Neural cell (in vitro differentiated cells): ENCODE measurements at regions not wholly inside any gene's neighbourhood (a gene's known extent, or its start where the extent isn't known, plus 50 kb on each side); places are given as distances from the start of the nearest gene placed in this dataset.

Source experiments
- H2AFZ ChIP-seq: fragments of 200-600, 300-800 bp; sonication (generic), shearing (Covaris generic); 2 replicates; pipeline ENCODE4 v1.6.0; 2014; ENCODE audit warnings: low read depth, mild to moderate bottlenecking, antibody characterized with exemption, low read length, moderate library complexity
- H3F3A ChIP-seq: fragments of 200-600 bp; shearing (Covaris generic); 2 replicates; pipeline ENCODE4 v1.6.1; 2016; ENCODE audit warnings: mild to moderate bottlenecking, moderate library complexity, mixed read lengths, antibody characterized with exemption, low read length; ENCODE audit not compliant: insufficient read depth, poor library complexity, severe bottlenecking
- H3K27ac ChIP-seq: fragments of 200-600, 300-800 bp; sonication (generic), shearing (Covaris generic); 2 replicates; pipeline ENCODE4 v1.5.1; 2014; ENCODE audit warnings: mild to moderate bottlenecking, low read length, moderate library complexity
- H3K27me3 ChIP-seq: fragments of 300-800, 200-600 bp; sonication (generic), shearing (Covaris generic); 2 replicates; pipeline ENCODE4 v1.6.0; 2014; ENCODE audit warnings: mild to moderate bottlenecking, low read depth, low read length, moderate library complexity; ENCODE audit not compliant: insufficient read depth
- H3K36me3 ChIP-seq: fragments of 300-800, 200-600 bp; sonication (generic), shearing (Covaris generic); 2 replicates; pipeline ENCODE4 v1.5.1; 2014; ENCODE audit warnings: mild to moderate bottlenecking, antibody characterized with exemption, low read length, moderate library complexity; ENCODE audit not compliant: insufficient read depth
- H3K4me2 ChIP-seq: fragments of 300-800, 200-600 bp; sonication (generic), shearing (Covaris generic); 2 replicates; pipeline ENCODE4 v1.6.0; 2014; ENCODE audit warnings: mild to moderate bottlenecking, low read length
- H3K4me3 ChIP-seq: fragments of 300-800, 200-600 bp; sonication (generic), shearing (Covaris generic); 2 replicates; pipeline ENCODE4 v1.5.1; 2014; ENCODE audit warnings: mild to moderate bottlenecking, low read length, moderate library complexity
- H3K79me2 ChIP-seq: fragments of 200-600 bp; shearing (Covaris generic); replicated peaks from 2 replicates; pipeline ENCODE4 v1.6.0; 2014; ENCODE audit warnings: mild to moderate bottlenecking, low read length, moderate library complexity; ENCODE audit not compliant: insufficient read depth
- H3K9ac ChIP-seq: fragments of 300-800, 200-600 bp; sonication (generic), shearing (Covaris generic); 2 replicates; pipeline ENCODE4 v1.6.1; 2016; ENCODE audit warnings: mild to moderate bottlenecking, low read length, mixed read lengths
- H3K9me2 ChIP-seq: fragments of 200-600 bp; shearing (Covaris generic); 2 replicates; pipeline ENCODE4 v1.6.1; 2016; ENCODE audit warnings: mild to moderate bottlenecking, low read length, mixed read lengths; ENCODE audit not compliant: insufficient read depth
- H3K9me3 ChIP-seq: fragments of 200-600, 300-800 bp; sonication (generic), shearing (Covaris generic); 2 replicates; pipeline ENCODE4 v1.6.1; 2016; ENCODE audit warnings: mild to moderate bottlenecking, mixed run types, low read length, moderate library complexity, mixed read lengths
- H4K20me1 ChIP-seq: fragments of 200-600 bp; shearing (Covaris generic); 2 replicates; pipeline ENCODE4 v1.6.1; 2016; ENCODE audit warnings: mild to moderate bottlenecking, mixed run types; ENCODE audit not compliant: insufficient read depth
- CTCF ChIP-seq: fragments of 450-650 bp; IDR thresholded peaks from 2 replicates; pipeline ENCODE4 v1.5.1; 2014; ENCODE audit warnings: antibody characterized with exemption, mild to moderate bottlenecking, moderate library complexity; ENCODE audit not compliant: poor library complexity, severe bottlenecking
- EP300 ChIP-seq: fragments of 450-650 bp; conservative IDR thresholded peaks from 2 replicates; pipeline ENCODE4 v1.6.1; 2014; ENCODE audit warnings: antibody characterized with exemption, mild to moderate bottlenecking, moderate library complexity; ENCODE audit not compliant: poor library complexity, severe bottlenecking
- EZH2 ChIP-seq: fragments of 200-600, 300-800 bp; shearing (Covaris generic), sonication (generic); IDR thresholded peaks from 2 replicates; pipeline ENCODE4 v1.6.1; 2014; ENCODE audit warnings: antibody characterized with exemption, low read length, borderline replicate concordance, mild to moderate bottlenecking; ENCODE audit not compliant: insufficient read depth, poor library complexity, severe bottlenecking
- MXI1 ChIP-seq: fragments of 450-650 bp; conservative IDR thresholded peaks from 2 replicates; pipeline ENCODE4 v1.6.1; 2014; ENCODE audit warnings: antibody characterized with exemption, mild to moderate bottlenecking; ENCODE audit not compliant: poor library complexity, severe bottlenecking
- POLR2AphosphoS5 ChIP-seq: IDR thresholded peaks from 2 replicates; pipeline ENCODE4 v1.6.1; 2012
- RAD21 ChIP-seq: fragments of 450-650 bp; conservative IDR thresholded peaks from 2 replicates; pipeline ENCODE4 v1.6.1; 2014; ENCODE audit warnings: antibody characterized with exemption, mild to moderate bottlenecking, moderate library complexity
- REST ChIP-seq: IDR thresholded peaks from 2 replicates; pipeline ENCODE4 v1.6.1; 2012; ENCODE audit warnings: borderline replicate concordance
- SMC3 ChIP-seq: fragments of 450-650 bp; conservative IDR thresholded peaks from 2 replicates; pipeline ENCODE4 v1.6.1; 2014; ENCODE audit warnings: antibody characterized with exemption, mild to moderate bottlenecking, moderate library complexity; ENCODE audit not compliant: poor library complexity
- TAF1 ChIP-seq: IDR thresholded peaks from 2 replicates; pipeline ENCODE4 v1.6.1; 2012; ENCODE audit warnings: low read depth

GRCh38 chr16:7185689-7186088, 147.0 kb upstream of the RBFOX1 start:
- Histone ChIP-seq H3K36me3 (no peaks in the 10 kb centered on the region), H3F3A (no peaks in the 10 kb centered on the region), H3K79me2 (no peaks in the 10 kb centered on the region), H3K27me3 (no peaks in the 10 kb centered on the region), H3K4me2 (no peak overlapping the region), H3K9me2 (no peaks in the 10 kb centered on the region), H4K20me1 (no peaks in the 10 kb centered on the region), H3K27ac (peak overlapping the region; percentile 10), H3K4me3 (peak overlapping the region; percentile 11), H3K9ac (no peak overlapping the region), H2AFZ (no peak overlapping the region), H3K9me3 (no peaks in the 10 kb centered on the region)
- no peak for TF ChIP-seq SMC3
- TF ChIP-seq EZH2, result no peak
- no peak for TF ChIP-seq RAD21
- no peak for TF ChIP-seq TAF1
- TF ChIP-seq POLR2AphosphoS5, result no peak
- TF ChIP-seq EP300, result no peak
- no peak for TF ChIP-seq REST
- TF ChIP-seq CTCF, result no peak
- TF ChIP-seq MXI1, result no peak

- no peak for TF ChIP-seq SMC3
- no peak for TF ChIP-seq REST
- TF ChIP-seq EZH2, result no peak
- peak; percentile 65 for TF ChIP-seq POLR2AphosphoS5
- no peak for TF ChIP-seq RAD21
- TF ChIP-seq EP300, result peak; percentile 68
- TF ChIP-seq TAF1, result no peak
- no peak for TF ChIP-seq CTCF
- H3K27me3 ChIP-seq, result no peaks in the 10 kb centered on the region
- peak overlapping the region; percentile 11 for H3K4me3 ChIP-seq
- no peaks in the 10 kb centered on the region for H4K20me1 ChIP-seq
- no peaks in the 10 kb centered on the region for H3K9me3 ChIP-seq
- no peaks in the 10 kb centered on the region for H3K9me2 ChIP-seq
- peak overlapping the region; percentile 10 for H3K27ac ChIP-seq
- H2AFZ ChIP-seq, result no peak overlapping the region
- no peaks in the 10 kb centered on the region for H3K79me2 ChIP-seq
- no peaks in the 10 kb centered on the region for H3F3A ChIP-seq
- no peaks in the 10 kb centered on the region for H3K36me3 ChIP-seq
- H3K4me2 ChIP-seq, result no peak overlapping the region
- no peak overlapping the region for H3K9ac ChIP-seq
Measured at GRCh38 chr16:7185165-7185564, 147.5 kb upstream of the RBFOX1 start.
